B cell (primary cell): ENCODE measurements at regions not wholly inside any gene's neighbourhood (a gene's known extent, or its start where the extent isn't known, plus 50 kb on each side); places are given as distances from the start of the nearest gene placed in this dataset.

Experiments
- ATAC-seq: fragments of 200-7000 bp; cut with Tn5 transposase; one replicate; pipeline ENCODE4 v1.10.0; 2021; ENCODE audit warnings: low read depth, mild to moderate bottlenecking, moderate number of reproducible peaks, moderate library complexity
- CTCF ChIA-PET: fragments of 350-600 bp; sonication (Branson Sonifier 250); formaldehyde crosslinking; loops from one replicate; lab custom pipeline; 2021; ENCODE audit warnings: antibody characterized with exemption, inconsistent platforms; lab: Charles Lee
- POLR2A ChIA-PET: fragments of 350-600 bp; sonication (Branson Sonifier 250); formaldehyde crosslinking; loops from one replicate; lab custom pipeline; 2021; ENCODE audit warnings: antibody characterized with exemption; lab: Charles Lee
- DNase-seq: peaks from one replicate; pipeline ENCODE4 v3.0.0; 2013
- H2AFZ ChIP-seq: 2 replicates; pipeline ENCODE4 v1.6.1; 2012; ENCODE audit warnings: mild to moderate bottlenecking, low read depth, low read length; ENCODE audit not compliant: insufficient read depth, poor library complexity, severe bottlenecking
- H3K27ac ChIP-seq, 2 donors: 1 replicate in 1 of 2; 2 replicates in 1 of 2; pipeline ENCODE4 v1.5.1; 2012 to 2013; ENCODE audit warnings: low read length in 2 of 2, mild to moderate bottlenecking in 2 of 2, moderate library complexity in 1 of 2
- H3K27me3 ChIP-seq, 4 experiments: fragments of 200-600 bp in 1 of 4; sonication (generic) in 1 of 4; replicated peaks in 1 of 4; 1 replicate in 2 of 4; 2 replicates in 2 of 4; pipeline versions ENCODE4 v1.6.1 to v1.7.0; 2013 to 2016; ENCODE audit warnings: low read length in 3 of 4, mild to moderate bottlenecking in 2 of 4, mixed read lengths in 1 of 4, moderate library complexity in 1 of 4; ENCODE audit not compliant: insufficient read depth in 4 of 4, control insufficient read depth in 3 of 4; ENCODE audit errors: control extremely low read depth in 1 of 4
- H3K36me3 ChIP-seq, 2 experiments: replicated peaks in 1 of 2; 1 replicate in 1 of 2; 2 replicates in 1 of 2; pipeline versions ENCODE4 v1.6.1 to v1.7.1; 2013; ENCODE audit warnings: low read length in 1 of 2; ENCODE audit not compliant: insufficient read depth in 2 of 2, control insufficient read depth in 1 of 2; ENCODE audit errors: control extremely low read depth in 1 of 2, extremely low read depth in 1 of 2
- H3K4me1 ChIP-seq, 2 donors: fragments of 200-600 bp in 1 of 2; sonication (generic) in 1 of 2; 1 replicate in 1 of 2; 2 replicates in 1 of 2; pipeline versions ENCODE4 v1.5.1 to v1.6.1; 2013 to 2017; ENCODE audit warnings: low read length in 2 of 2; ENCODE audit not compliant: control insufficient read depth in 2 of 2, insufficient read depth in 2 of 2
- H3K4me2 ChIP-seq: replicated peaks from 2 replicates; pipeline ENCODE3; 2012; ENCODE audit warnings: mild to moderate bottlenecking, low read depth, low read length; ENCODE audit not compliant: poor library complexity, severe bottlenecking
- H3K4me3 ChIP-seq, 5 experiments: fragments of 200-600 bp in 1 of 5; sonication (generic) in 1 of 5; 1 replicate in 3 of 5; 2 replicates in 2 of 5; pipeline versions ENCODE4 v1.5.1 to v1.7.0; 2011 to 2016; ENCODE audit warnings: low read length in 4 of 5, mild to moderate bottlenecking in 4 of 5, low read depth in 2 of 5, control low read depth in 1 of 5, moderate library complexity in 1 of 5; ENCODE audit not compliant: insufficient read depth in 1 of 5; ENCODE audit errors: control extremely low read depth in 1 of 5, extremely low read depth in 1 of 5
- H3K79me2 ChIP-seq: fragments of 200-600 bp; sonication (generic); one replicate; pipeline ENCODE4 v1.6.0; 2016; ENCODE audit warnings: low read length; ENCODE audit not compliant: control insufficient read depth, insufficient read depth
- H3K9ac ChIP-seq: fragments of 200-600 bp; sonication (generic); 2 replicates; pipeline ENCODE4 v1.6.1; 2017; ENCODE audit warnings: mild to moderate bottlenecking, low read length, moderate library complexity
- H3K9me3 ChIP-seq, 3 donors: one replicate each; pipeline versions ENCODE4 v1.6.1 to v1.7.1; 2013; ENCODE audit warnings: low read length in 2 of 3; ENCODE audit not compliant: control insufficient read depth in 2 of 3, insufficient read depth in 1 of 3; ENCODE audit errors: control extremely low read depth in 1 of 3
- H4K20me1 ChIP-seq: 2 replicates; pipeline ENCODE4 v1.6.0; 2012; ENCODE audit warnings: mild to moderate bottlenecking, low read length; ENCODE audit not compliant: insufficient read depth, control insufficient read depth, poor library complexity, severe bottlenecking
- H3K27ac Mint-ChIP-seq: one replicate; pipeline ENCODE4 v1.8.0; 2021; ENCODE audit warnings: mixed read lengths
- H3K27me3 Mint-ChIP-seq: one replicate; pipeline ENCODE4 v1.8.0; 2021; ENCODE audit warnings: mixed read lengths
- H3K4me1 Mint-ChIP-seq: one replicate; pipeline ENCODE4 v1.8.0; 2021; ENCODE audit warnings: mixed read lengths
- H3K4me3 Mint-ChIP-seq: one replicate; pipeline ENCODE4 v1.8.0; 2021; ENCODE audit warnings: mixed read lengths
- H3K9me3 Mint-ChIP-seq: one replicate; pipeline ENCODE4 v1.8.0; 2022; ENCODE audit warnings: mixed read lengths; ENCODE audit not compliant: insufficient read depth
- CTCF ChIP-seq: fragments of 200-600 bp; IDR thresholded peaks from one replicate; pipeline ENCODE4 v1.8.0; 2022; ENCODE audit warnings: antibody characterized with exemption, mild to moderate bottlenecking
- EZH2 ChIP-seq: IDR thresholded peaks from 2 replicates; pipeline ENCODE4 v1.6.1; 2012; ENCODE audit warnings: borderline replicate concordance, low read depth, mild to moderate bottlenecking, moderate library complexity, low read length; ENCODE audit not compliant: insufficient read depth, poor library complexity, severe bottlenecking
- WGBS: methylation state at CpG from one replicate; pipeline ENCODE4 v1.1.5; 2013; ENCODE audit warnings: missing lambda C conversion rate; ENCODE audit not compliant: insufficient coverage; 5-methylcytosine and 5-hydroxymethylcytosine counted together
- intact Hi-C: fragments of 100-400 bp; cut with micrococcal nuclease; formaldehyde crosslinking; loops from one replicate; pipeline ENCODE4 v1.10.0; 2022

GRCh38 chr5:96506866-96507527 is 73.9 kb upstream of the PCSK1 start:
- H3K4me1 Mint-ChIP-seq: no peaks in the 10 kb centered on the region

GRCh38 chr5:96509316-96509715 is 76.3 kb upstream of the PCSK1 start:
- intact Hi-C loops: no loop called here
- Histone ChIP-seq H3K9me3 (no peaks in the 10 kb centered on the region), H3K4me1 (no peaks in the 10 kb centered on the region), H3K36me3 (no peaks in the 10 kb centered on the region), H3K4me3 (no peak overlapping the region), H2AFZ (no peak overlapping the region), H3K9ac (no peak overlapping the region), H3K79me2 (no peaks in the 10 kb centered on the region), H3K27me3 (no peaks in the 10 kb centered on the region), H4K20me1 (no peaks in the 10 kb centered on the region), H3K4me2 (no peak overlapping the region), H3K27ac (no peak overlapping the region)
- DNase-seq (no peak), ATAC-seq (no peak)
- ChIA-PET POLR2A (no interaction called here), CTCF (no interaction called here)
- no peak for TF ChIP-seq EZH2
- TF ChIP-seq CTCF: no peak
- no peak overlapping the region for H3K4me3 Mint-ChIP-seq
- H3K27ac Mint-ChIP-seq: no peak overlapping the region
- no peaks in the 10 kb centered on the region for H3K4me1 Mint-ChIP-seq
- no CpG with 5 or more reads among the region's 1 CpG for WGBS
- peaks cover 7% of the 10 kb centered on the region for H3K27me3 Mint-ChIP-seq
- no peaks in the 10 kb centered on the region for H3K9me3 Mint-ChIP-seq

More at GRCh38 chr5:96506866-96507527, 73.9 kb upstream of the PCSK1 start:
- ATAC-seq (no peak), DNase-seq (no peak)
- no peaks in the 10 kb centered on the region for H3K9me3 Mint-ChIP-seq
- H3K27ac Mint-ChIP-seq: no peak overlapping the region
- no peaks in the 10 kb centered on the region for H3K4me1 ChIP-seq
- intact Hi-C loops: no loop called here
- H3K36me3 ChIP-seq: no peaks in the 10 kb centered on the region
- no peak overlapping the region for H3K27ac ChIP-seq
- H2AFZ ChIP-seq: no peak overlapping the region
- no peaks in the 10 kb centered on the region for H3K27me3 ChIP-seq
- no peak overlapping the region for H3K9ac ChIP-seq
- no peaks in the 10 kb centered on the region for H4K20me1 ChIP-seq
- H3K79me2 ChIP-seq: no peaks in the 10 kb centered on the region
- H3K9me3 ChIP-seq: no peaks in the 10 kb centered on the region
- no peak overlapping the region for H3K4me3 Mint-ChIP-seq
- CTCF ChIA-PET: no interaction called here
- H3K27me3 Mint-ChIP-seq: peaks cover 14% of the 10 kb centered on the region
- no peak overlapping the region for H3K4me3 ChIP-seq
- TF ChIP-seq CTCF (no peak), EZH2 (no peak)
- no peak overlapping the region for H3K4me2 ChIP-seq
- 90% methylated on average over 2 of the region's 7 CpGs for WGBS
- POLR2A ChIA-PET: no interaction called here
